GM13977 (cell line): ENCODE measurements at regions not wholly inside any gene's neighbourhood (a gene's known extent, or its start where the extent isn't known, plus 50 kb on each side); places are given as distances from the start of the nearest gene placed in this dataset.

ENCODE experiments used
- DNase-seq: peaks from one replicate; pipeline ENCODE4 v3.0.0; 2012; ENCODE audit warnings: low spot score
- in situ Hi-C: fragments of 300-500 bp; cut with MboI; formaldehyde crosslinking; loops from one replicate; pipeline ENCODE4 v1.12.0; 2022; ENCODE audit warnings: low sequenced_read_pairs, low pct_unique_long_range_greater_than_20kb, mixed read lengths, inconsistent platforms; ENCODE audit not compliant: unreplicated experiment
- TF ChIP-seq, protein P1 (sequence below): IDR thresholded peaks from 2 replicates; pipeline ENCODE4 v1.5.1; 2012; ENCODE audit warnings: mild to moderate bottlenecking, control low read depth; ENCODE audit not compliant: insufficient read depth; ENCODE audit errors: extremely low read depth, missing control alignments

GRCh38 chr18:44227501-44227900 lies 453.2 kb upstream of the SETBP1 start:
- TF ChIP-seq, protein P1, sequence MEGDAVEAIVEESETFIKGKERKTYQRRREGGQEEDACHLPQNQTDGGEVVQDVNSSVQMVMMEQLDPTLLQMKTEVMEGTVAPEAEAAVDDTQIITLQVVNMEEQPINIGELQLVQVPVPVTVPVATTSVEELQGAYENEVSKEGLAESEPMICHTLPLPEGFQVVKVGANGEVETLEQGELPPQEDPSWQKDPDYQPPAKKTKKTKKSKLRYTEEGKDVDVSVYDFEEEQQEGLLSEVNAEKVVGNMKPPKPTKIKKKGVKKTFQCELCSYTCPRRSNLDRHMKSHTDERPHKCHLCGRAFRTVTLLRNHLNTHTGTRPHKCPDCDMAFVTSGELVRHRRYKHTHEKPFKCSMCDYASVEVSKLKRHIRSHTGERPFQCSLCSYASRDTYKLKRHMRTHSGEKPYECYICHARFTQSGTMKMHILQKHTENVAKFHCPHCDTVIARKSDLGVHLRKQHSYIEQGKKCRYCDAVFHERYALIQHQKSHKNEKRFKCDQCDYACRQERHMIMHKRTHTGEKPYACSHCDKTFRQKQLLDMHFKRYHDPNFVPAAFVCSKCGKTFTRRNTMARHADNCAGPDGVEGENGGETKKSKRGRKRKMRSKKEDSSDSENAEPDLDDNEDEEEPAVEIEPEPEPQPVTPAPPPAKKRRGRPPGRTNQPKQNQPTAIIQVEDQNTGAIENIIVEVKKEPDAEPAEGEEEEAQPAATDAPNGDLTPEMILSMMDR, result no peak
- no peak for DNase-seq
- in situ Hi-C loops, result no loop called here

GRCh38 chr18:44229693-44230108 lies 451.0 kb upstream of the SETBP1 start:
- TF ChIP-seq, protein P1, result no peak
- DNase-seq, result no peak
- in situ Hi-C loops, result no loop called here

GRCh38 chr18:44231936-44232335 lies 448.8 kb upstream of the SETBP1 start:
- no peak for DNase-seq
- in situ Hi-C loops, result no loop called here
- TF ChIP-seq, protein P1, result no peak

DNA sequence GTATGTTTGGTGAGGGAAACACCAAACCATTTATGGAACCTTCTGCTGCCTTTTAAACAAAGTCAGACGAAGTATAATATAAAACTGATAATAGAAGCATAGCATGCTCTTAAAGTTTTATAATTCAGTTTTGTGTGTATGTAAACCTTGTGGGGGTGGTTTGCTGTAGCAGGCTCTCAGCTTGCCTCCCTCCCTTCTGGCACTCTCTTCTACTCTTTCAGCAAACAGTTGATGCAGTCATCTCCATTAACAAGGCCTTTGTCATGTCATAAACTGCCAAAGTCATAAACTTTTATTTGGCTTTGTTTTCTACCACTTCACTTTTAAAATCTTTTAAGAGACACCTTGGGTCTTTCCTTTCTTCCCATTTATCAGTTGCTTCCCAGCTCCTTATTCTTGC lies 448.2 kb upstream of the SETBP1 start:
- TF ChIP-seq, protein P1, result no peak
- no peak for DNase-seq
- in situ Hi-C loops, result no loop called here

- TF ChIP-seq, protein P1, result no peak
- no peak for DNase-seq
- in situ Hi-C loops, result no loop called here
These were observed 442.2 kb upstream of the SETBP1 start for GRCh38 chr18:44238454-44238853.

GRCh38 chr18:44238911-44239310 lies 441.8 kb upstream of the SETBP1 start:
- in situ Hi-C loops, result no loop called here
- TF ChIP-seq, protein P1, result no peak

DNA sequence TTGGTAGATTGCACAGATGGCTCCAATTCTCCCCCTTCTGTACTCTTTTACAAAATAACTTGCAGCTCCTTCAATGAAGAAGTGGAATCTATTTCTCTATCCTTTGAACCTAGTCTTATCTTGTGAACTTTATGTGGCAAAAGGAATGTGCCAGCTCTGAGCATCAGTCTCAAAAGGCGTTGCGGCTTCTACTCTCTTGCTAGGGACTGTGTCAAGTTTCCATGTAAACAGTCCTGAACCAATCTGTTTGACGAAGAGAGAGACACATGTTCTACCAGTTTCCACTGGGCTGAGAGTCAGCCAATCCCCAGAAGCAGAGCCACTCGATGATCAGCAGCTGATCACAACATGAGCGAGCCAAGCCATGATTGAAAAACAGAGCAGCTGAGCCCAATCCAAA lies 439.7 kb upstream of the SETBP1 start:
- TF ChIP-seq, protein P1, result no peak
- no peak for DNase-seq
- in situ Hi-C loops, result no loop called here

More at GRCh38 chr18:44238911-44239310, 441.8 kb upstream of the SETBP1 start:
- DNase-seq, result no peak
